ENCODE measurements at regions not wholly inside any gene's neighbourhood (a gene's known extent, or its start where the extent isn't known, plus 50 kb on each side); places are given as distances from the start of the nearest gene placed in this dataset.

DNA sequence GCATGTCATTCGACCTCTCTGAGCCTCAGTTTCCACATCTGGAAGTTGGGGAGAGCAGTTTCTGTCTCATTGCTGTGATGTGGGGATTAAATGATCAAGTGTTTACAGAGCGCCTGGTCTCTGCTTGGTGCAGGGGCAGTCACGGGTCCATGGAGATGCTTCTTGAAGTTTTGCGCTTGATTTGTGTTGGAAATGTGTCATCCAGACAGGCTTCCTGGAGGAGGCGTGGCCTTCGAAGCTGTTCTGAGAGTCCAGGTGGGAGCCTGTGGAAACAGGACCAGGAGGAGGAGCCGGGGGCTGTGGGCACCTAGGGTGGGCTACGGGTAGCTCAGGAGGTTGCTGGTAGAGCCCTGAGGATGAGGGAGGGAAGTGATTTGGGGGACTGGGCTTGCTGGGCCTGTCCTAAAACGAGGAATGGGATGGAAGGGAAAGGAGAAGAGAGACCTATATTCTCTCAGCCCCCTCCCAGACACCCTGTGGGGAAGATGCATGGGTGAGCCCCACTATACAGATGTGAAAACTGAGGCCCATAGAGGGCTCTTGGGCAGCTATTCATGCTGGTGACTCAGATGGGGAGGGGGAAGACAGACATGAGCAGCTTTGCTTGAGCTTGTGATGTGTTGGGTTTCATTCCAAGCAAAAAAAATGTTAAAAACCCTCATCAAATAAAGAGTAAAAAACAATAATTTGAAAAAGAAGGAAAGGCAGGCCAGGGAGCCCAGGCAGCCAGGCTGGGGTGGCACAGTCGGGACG, 107.2 kb upstream of the WNT4 start:
- Histone ChIP-seq H3K4me3 (ENCODE audit: low read length) (no peak overlapping the region), H3K27me3 (ENCODE audit: control insufficient read depth, low read length) (0 out of 2 replicates have a peak, but pooled peaks cover 3% of the 10 kb centered on the region), H3K4me2 (ENCODE audit: low read length) (no peak overlapping the region), H3K79me2 (ENCODE audit: control insufficient read depth, low read length) (no peaks in the 10 kb centered on the region), H3F3A (ENCODE audit: control insufficient read depth, insufficient read depth) (no peaks in the 10 kb centered on the region), H3K9me2 (replicated peaks; ENCODE audit: control insufficient read depth, low read length) (no peaks in the 10 kb centered on the region), H3K9me3 (ENCODE audit: control insufficient read depth, insufficient read depth, low read length) (no peaks in the 10 kb centered on the region), H3K36me3 (ENCODE audit: control insufficient read depth, low read length) (no peaks in the 10 kb centered on the region), H3K4me1 (ENCODE audit: control insufficient read depth, low read length) (no peaks in the 10 kb centered on the region), H3K27ac (ENCODE audit: low read depth, low read length) (no peak overlapping the region), H4K20me1 (ENCODE audit: control insufficient read depth, insufficient read depth, low read depth, low read length) (no peaks in the 10 kb centered on the region)
- TF ChIP-seq, protein P1, sequence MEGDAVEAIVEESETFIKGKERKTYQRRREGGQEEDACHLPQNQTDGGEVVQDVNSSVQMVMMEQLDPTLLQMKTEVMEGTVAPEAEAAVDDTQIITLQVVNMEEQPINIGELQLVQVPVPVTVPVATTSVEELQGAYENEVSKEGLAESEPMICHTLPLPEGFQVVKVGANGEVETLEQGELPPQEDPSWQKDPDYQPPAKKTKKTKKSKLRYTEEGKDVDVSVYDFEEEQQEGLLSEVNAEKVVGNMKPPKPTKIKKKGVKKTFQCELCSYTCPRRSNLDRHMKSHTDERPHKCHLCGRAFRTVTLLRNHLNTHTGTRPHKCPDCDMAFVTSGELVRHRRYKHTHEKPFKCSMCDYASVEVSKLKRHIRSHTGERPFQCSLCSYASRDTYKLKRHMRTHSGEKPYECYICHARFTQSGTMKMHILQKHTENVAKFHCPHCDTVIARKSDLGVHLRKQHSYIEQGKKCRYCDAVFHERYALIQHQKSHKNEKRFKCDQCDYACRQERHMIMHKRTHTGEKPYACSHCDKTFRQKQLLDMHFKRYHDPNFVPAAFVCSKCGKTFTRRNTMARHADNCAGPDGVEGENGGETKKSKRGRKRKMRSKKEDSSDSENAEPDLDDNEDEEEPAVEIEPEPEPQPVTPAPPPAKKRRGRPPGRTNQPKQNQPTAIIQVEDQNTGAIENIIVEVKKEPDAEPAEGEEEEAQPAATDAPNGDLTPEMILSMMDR (IDR thresholded peaks at IDR 0.05; ENCODE audit: low read depth, low read length, poor library complexity, severe bottlenecking), result no peak
- TF ChIP-seq EZH2phosphoT487 (IDR thresholded peaks at IDR 0.05; ENCODE audit: borderline replicate concordance, low read length), result no peak

DNA sequence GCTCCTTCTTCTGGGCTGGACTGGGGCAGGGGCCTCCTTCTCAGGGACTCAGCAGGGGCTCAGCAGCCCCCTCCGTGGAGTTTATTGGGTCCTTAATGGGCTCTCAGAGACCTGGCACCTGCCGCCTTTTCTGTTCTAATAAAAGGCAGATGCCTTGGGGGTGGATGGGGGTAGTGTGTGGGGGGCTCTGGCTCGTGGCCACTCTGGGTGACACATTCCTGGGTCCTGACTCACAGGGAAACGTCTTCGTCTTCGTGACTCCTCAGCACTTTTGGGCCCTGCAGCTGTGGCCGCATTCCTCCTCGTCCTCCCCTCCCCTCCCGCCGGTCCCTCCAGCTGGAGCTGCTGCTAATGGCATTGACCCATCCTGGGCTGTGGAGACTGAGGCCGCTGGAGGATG, 107.8 kb upstream of the WNT4 start:
- H3K27me3 ChIP-seq (ENCODE audit: control insufficient read depth, low read length), result 0 out of 2 replicates have a peak, but pooled peaks cover 3% of the 10 kb centered on the region
- H3K4me3 ChIP-seq (ENCODE audit: low read length), result no peak overlapping the region
- H3K27ac ChIP-seq (ENCODE audit: low read depth, low read length), result no peak overlapping the region
- no peaks in the 10 kb centered on the region for H3K9me2 ChIP-seq (replicated peaks; ENCODE audit: control insufficient read depth, low read length)
- no peaks in the 10 kb centered on the region for H3K36me3 ChIP-seq (ENCODE audit: control insufficient read depth, low read length)
- no peaks in the 10 kb centered on the region for H3K4me1 ChIP-seq (ENCODE audit: control insufficient read depth, low read length)
- no peaks in the 10 kb centered on the region for H3K9me3 ChIP-seq (ENCODE audit: control insufficient read depth, insufficient read depth, low read length)
- no peak for TF ChIP-seq EZH2phosphoT487 (IDR thresholded peaks at IDR 0.05; ENCODE audit: borderline replicate concordance, low read length)
- TF ChIP-seq, protein P1 (IDR thresholded peaks at IDR 0.05; ENCODE audit: low read depth, low read length, poor library complexity, severe bottlenecking), result no peak
- H3K4me2 ChIP-seq (ENCODE audit: low read length), result no peak overlapping the region
- H4K20me1 ChIP-seq (ENCODE audit: control insufficient read depth, insufficient read depth, low read depth, low read length), result no peaks in the 10 kb centered on the region
- H3K79me2 ChIP-seq (ENCODE audit: control insufficient read depth, low read length), result no peaks in the 10 kb centered on the region
- H3F3A ChIP-seq (ENCODE audit: control insufficient read depth, insufficient read depth), result no peaks in the 10 kb centered on the region

DNA sequence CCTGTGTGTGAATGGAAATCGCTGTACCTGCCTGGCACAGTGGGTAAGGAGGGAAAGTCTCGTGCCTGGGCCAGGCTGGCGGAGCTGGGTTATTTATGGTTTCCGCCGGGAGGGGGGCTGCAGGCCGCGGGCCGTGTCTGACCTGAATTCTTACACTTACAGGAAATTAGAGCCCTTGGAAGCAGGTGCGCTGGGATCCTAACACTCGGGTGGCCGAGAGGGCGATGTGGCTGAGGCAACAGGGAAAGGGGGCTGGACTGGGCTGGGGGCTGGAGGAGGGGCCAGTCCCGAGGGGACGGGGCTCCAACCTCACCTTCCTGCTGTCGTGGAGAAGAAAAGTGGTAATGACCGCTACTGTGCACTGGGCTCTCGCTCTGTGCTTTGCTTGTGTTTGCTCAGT, 109.4 kb upstream of the WNT4 start:
- H3K4me3 ChIP-seq (ENCODE audit: low read length), result no peak overlapping the region
- TF ChIP-seq, protein P1 (IDR thresholded peaks at IDR 0.05; ENCODE audit: low read depth, low read length, poor library complexity, severe bottlenecking), result no peak
- TF ChIP-seq EZH2phosphoT487 (IDR thresholded peaks at IDR 0.05; ENCODE audit: borderline replicate concordance, low read length), result no peak
- no peak overlapping the region for H3K27ac ChIP-seq (ENCODE audit: low read depth, low read length)
- no peaks in the 10 kb centered on the region for H3K9me2 ChIP-seq (replicated peaks; ENCODE audit: control insufficient read depth, low read length)
- H3K79me2 ChIP-seq (ENCODE audit: control insufficient read depth, low read length), result no peaks in the 10 kb centered on the region
- no peaks in the 10 kb centered on the region for H3K9me3 ChIP-seq (ENCODE audit: control insufficient read depth, insufficient read depth, low read length)
- H3K4me1 ChIP-seq (ENCODE audit: control insufficient read depth, low read length), result no peaks in the 10 kb centered on the region
- no peak overlapping the region for H3K4me2 ChIP-seq (ENCODE audit: low read length)
- no peaks in the 10 kb centered on the region for H3K36me3 ChIP-seq (ENCODE audit: control insufficient read depth, low read length)
- no peaks in the 10 kb centered on the region for H3F3A ChIP-seq (ENCODE audit: control insufficient read depth, insufficient read depth)
- no peaks in the 10 kb centered on the region for H4K20me1 ChIP-seq (ENCODE audit: control insufficient read depth, insufficient read depth, low read depth, low read length)
- H3K27me3 ChIP-seq (ENCODE audit: control insufficient read depth, low read length), result 0 out of 2 replicates have a peak, but pooled peaks cover 3% of the 10 kb centered on the region
